GM10248 (cell line): ENCODE measurements at regions not wholly inside any gene's neighbourhood (a gene's known extent, or its start where the extent isn't known, plus 50 kb on each side); places are given as distances from the start of the nearest gene placed in this dataset.

Source experiments
- CTCF ChIA-PET: fragments of 300-600 bp; sonication (Branson Sonifier 250); formaldehyde crosslinking; extraction: SDS; loops from one replicate; lab custom pipeline; 2021; ENCODE audit warnings: antibody characterized with exemption; lab: Yijun Ruan, JAX
- POLR2A ChIA-PET: fragments of 350-650 bp; sonication (Branson Sonifier 250); formaldehyde crosslinking; extraction: SDS; loops from one replicate; lab custom pipeline; 2020; ENCODE audit warnings: antibody characterized with exemption; lab: Yijun Ruan, JAX
- DNase-seq: peaks from one replicate; pipeline ENCODE4 v3.0.0; 2012; ENCODE audit errors: extremely low spot score
- CTCF ChIP-seq: IDR thresholded peaks from 2 replicates; pipeline ENCODE4 v1.5.1; 2012; ENCODE audit warnings: mild to moderate bottlenecking, low read depth; ENCODE audit errors: extremely low read depth, missing control alignments, control extremely low read depth

- ChIA-PET CTCF (interaction anchor here (1.3 kb wide), 1 partner anchor 10 kb away, joined by 4 read pairs; no protein-coding TSS in a partner anchor), POLR2A (no interaction called here)
- DNase-seq = no peak
- no peak for TF ChIP-seq CTCF
These were observed 403.5 kb downstream of the RPL10L start for GRCh38 chr14:46248001-46248630.

- ChIA-PET CTCF (no interaction called here), POLR2A (no interaction called here)
- DNase-seq = no peak
- TF ChIP-seq CTCF = no peak
These were observed 406.3 kb downstream of the RPL10L start for GRCh38 chr14:46245276-46245675.

- ChIA-PET POLR2A (no interaction called here), CTCF (interaction anchor here (1.6 kb wide), 1 partner anchor 16 kb away, joined by 4 read pairs; no protein-coding TSS in a partner anchor)
- no peak for TF ChIP-seq CTCF
- no peak for DNase-seq
These were observed 417.8 kb downstream of the RPL10L start for GRCh38 chr14:46233786-46234185.

GRCh38 chr14:46230540-46230939 lies 421.0 kb downstream of the RPL10L start:
- POLR2A ChIA-PET = no interaction called here
- no peak for TF ChIP-seq CTCF

GRCh38 chr14:46215801-46216200 lies 435.8 kb downstream of the RPL10L start:
- no peak for DNase-seq
- no peak for TF ChIP-seq CTCF
- ChIA-PET CTCF (no interaction called here), POLR2A (no interaction called here)

More at GRCh38 chr14:46230540-46230939, 421.0 kb downstream of the RPL10L start:
- DNase-seq = no peak
- CTCF ChIA-PET = no interaction called here

GRCh38 chr14:46198676-46199075 lies 452.9 kb downstream of the RPL10L start:
- DNase-seq = no peak
- no peak for TF ChIP-seq CTCF
- POLR2A ChIA-PET = no interaction called here
- CTCF ChIA-PET = interaction anchor here (1.2 kb wide), 1 partner anchor 9 kb away, joined by 3 read pairs; no protein-coding TSS in a partner anchor

- DNase-seq = no peak
- TF ChIP-seq CTCF = no peak
- POLR2A ChIA-PET = no interaction called here
- CTCF ChIA-PET = interaction anchor here (1.2 kb wide), 1 partner anchor 8 kb away, joined by 3 read pairs; no protein-coding TSS in a partner anchor
These were observed 453.7 kb downstream of the RPL10L start for GRCh38 chr14:46197856-46198255.
